CD1c-positive myeloid dendritic cell (primary cell): ENCODE measurements at regions not wholly inside any gene's neighbourhood (a gene's known extent, or its start where the extent isn't known, plus 50 kb on each side); places are given as distances from the start of the nearest gene placed in this dataset.
A peak's percentile ranks its signal among the peaks of the same experiment; 100 is the strongest.

Source experiments
- DNase-seq: peaks from one replicate; pipeline ENCODE4 v3.0.0-alpha.2; 2016; ENCODE audit errors: extremely low spot score

DNA sequence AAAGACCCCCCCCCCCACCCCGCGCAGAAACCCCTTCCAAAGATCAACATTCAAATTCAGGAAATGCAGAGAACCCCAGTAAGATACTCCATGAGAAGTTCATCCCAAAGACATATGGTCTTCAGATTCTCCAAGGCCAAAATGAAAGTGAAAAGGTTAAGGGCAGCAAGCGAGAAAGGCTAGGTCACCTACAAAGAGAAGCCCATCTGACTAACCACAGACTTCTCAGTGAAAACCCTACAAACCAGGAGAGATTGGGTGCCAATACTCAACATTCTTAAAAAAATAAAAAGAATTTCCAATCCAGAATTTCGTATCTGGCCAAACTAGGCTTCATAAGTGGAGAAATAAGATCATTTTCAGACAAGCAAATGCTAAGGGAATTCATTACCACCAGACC, 175.2 kb downstream of the RND3 start:
- no peak for DNase-seq

GRCh38 chr2:150309311-150310080, 178.0 kb downstream of the RND3 start:
- no peak for DNase-seq

DNA sequence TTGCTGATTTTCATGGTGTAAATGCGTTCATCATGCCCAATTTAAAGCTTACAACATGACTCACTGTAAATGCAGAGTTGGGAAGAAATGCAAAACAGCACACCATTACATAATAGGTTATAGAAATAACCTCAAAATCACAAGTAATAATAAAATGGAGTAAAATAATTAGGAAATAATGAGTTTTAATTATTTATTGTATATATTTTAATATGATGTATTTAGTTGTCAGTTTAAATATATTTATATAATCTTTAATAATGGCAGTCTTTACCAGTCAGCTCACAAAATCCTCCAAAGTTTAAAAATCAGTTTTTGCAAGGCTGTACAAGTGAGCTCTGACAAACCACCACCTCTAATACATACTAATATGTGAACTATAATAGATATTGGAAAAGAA, 180.2 kb downstream of the RND3 start:
- no peak for DNase-seq

GRCh38 chr2:150303281-150303680, 184.2 kb downstream of the RND3 start:
- DNase-seq, result peak; percentile 2

DNA sequence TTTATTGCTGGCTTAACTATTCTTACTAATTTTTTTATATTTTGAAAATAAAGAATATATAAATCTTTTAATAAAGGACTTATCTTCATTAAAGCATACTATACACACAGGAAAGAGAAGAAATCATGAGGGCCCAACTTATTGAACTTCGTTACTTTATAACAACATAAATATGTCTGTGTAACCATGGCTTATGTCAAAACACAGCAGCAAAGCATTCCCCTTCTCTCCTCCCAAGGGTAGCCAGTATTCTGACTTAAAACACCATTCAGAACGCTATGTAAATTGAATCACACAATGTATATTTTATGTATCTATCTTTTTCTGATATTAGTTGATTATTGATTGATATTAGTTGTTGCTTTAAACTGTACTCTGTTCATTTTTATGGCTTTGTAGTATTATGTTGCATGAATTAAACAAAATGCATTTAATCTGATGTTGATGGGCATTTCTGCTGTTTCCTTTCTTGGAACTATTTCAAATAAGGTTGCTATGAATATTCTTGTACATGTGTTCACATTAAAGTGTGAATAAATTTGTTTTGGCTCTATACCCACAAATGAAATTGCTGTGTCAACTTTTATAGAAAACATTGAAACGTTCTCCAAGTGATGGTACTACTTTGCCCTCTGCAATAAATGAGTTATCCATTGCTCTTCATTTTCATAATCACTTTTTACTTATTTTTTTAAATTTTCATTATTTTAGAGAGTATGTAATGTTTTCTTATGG, 188.7 kb downstream of the RND3 start:
- DNase-seq, result no peak

- DNase-seq, result no peak
Measured at GRCh38 chr2:150296770-150297546, 190.5 kb downstream of the RND3 start.

- DNase-seq, result no peak
Measured at GRCh38 chr2:150295544-150295943, 191.9 kb downstream of the RND3 start.

GRCh38 chr2:150293771-150294170, 193.7 kb downstream of the RND3 start:
- no peak for DNase-seq

- DNase-seq, result no peak
Measured at GRCh38 chr2:150292807-150293206, 194.7 kb downstream of the RND3 start.

GRCh38 chr2:150292192-150292591, 195.3 kb downstream of the RND3 start:
- DNase-seq, result no peak

DNA sequence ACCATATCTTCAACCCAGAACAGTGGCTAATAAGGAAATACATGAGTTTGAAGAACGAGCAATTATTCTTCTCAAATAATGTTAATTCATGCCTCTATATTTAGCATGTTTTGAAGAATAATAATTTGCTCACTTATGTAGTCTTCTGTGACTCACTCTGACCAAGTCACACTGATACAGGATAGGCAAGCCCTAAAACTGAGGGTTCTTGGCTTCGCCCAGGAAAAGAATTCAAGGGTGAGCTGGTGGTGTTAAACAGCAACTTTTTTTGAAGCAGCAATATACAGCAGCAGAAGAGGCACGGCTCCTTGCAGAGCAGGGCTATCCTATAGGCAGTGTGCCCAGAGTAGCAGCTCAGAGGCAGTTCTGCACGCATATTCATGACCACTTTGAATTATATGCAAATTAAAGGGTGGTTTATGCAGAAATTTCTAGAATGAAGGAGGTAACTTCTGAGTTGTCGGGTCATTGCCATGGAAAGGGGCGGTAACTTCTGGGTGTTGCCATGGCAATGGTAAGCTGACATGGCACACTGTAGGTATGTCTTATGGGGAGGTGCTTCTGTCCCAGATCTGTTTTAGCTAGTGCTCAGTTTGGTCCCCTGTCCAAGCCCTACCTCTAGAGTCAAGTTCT, 200.6 kb downstream of the RND3 start:
- no peak for DNase-seq

DNA sequence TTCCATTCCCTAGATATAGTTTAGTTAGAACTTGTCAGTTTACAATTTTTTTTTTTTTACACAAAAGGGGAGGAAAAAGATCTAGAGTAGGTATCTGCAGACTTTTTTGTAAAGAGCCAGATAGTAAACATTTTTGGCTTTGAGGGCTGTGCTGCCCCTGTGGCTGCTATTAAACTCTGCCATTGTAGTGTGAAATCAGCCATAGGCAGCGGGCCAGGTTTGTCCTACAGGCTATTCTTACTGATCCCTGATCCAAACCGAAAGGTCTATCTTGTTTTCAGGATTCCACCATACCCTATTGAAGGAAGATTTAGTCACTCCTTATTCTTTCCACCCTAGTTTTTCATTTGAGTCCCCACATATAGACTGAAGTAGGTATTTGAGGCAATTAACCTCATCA, 203.4 kb downstream of the RND3 start:
- DNase-seq, result no peak

DNA sequence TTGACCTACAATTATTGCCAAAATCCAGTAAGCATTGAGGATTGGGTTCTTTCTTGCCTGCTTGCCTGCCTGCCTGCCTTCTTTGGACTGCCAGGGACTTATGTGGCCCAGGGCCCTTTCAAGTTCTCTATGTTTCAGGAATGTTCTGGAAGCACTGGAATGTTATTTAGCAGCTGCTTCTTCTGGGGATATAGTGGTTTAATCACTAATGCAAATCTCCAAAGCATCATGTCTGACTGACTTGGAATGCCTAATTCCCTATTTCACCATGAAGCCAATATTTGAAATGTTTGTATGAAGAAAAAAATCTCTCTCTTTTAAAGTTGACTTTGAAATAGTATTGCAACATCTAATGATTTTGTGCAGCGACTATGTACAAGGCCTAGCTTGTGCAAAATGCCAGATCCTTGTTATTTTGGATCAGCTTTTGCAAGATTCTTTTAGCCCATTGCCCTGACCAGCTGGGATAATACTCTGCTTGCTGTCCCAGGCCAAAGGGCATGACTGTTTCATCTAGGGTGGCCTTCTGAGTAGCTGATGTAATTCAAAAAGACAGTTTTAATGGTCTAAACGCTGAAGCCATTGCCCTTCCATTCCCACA, 204.6 kb downstream of the RND3 start:
- DNase-seq, result no peak

DNA sequence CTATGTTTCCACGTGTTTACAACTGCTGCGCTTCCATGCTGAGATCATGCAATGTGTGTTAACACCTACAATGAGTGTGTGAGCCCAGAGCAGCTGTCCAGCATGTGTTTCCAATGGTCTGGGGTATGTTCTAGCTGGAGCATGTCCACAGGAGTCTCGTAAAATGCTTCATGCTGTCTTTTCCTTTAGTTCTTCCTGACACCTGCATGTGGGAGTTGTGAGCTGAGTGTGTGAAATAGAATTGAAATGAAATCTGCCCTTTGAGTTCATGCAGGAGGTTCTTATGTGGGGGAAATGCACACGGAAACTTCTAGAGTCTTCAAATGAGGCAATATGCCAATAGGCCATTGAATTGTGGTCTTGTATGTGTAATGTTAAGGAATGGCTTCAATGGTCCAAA, 205.1 kb downstream of the RND3 start:
- no peak for DNase-seq

GRCh38 chr2:150280231-150280630, 207.2 kb downstream of the RND3 start:
- no peak for DNase-seq

DNA sequence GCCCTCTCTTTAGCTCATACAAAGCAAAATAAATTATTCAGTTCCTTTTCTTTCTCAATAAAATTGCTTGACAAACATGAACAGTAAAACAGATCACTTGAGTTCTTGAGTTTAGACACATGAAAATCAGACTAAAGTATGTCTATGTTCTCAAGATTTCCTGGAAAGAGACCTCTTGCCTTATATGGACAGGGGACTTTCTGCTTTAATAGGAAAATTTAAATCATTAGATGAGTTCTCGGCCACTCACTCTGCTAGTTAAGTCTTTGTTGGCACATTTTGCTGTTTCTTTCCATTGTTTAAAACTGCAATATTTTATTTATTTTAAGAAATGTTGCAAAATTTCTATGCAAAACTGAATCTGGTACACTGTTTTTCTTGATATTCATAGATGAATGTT, 207.8 kb downstream of the RND3 start:
- no peak for DNase-seq

DNA sequence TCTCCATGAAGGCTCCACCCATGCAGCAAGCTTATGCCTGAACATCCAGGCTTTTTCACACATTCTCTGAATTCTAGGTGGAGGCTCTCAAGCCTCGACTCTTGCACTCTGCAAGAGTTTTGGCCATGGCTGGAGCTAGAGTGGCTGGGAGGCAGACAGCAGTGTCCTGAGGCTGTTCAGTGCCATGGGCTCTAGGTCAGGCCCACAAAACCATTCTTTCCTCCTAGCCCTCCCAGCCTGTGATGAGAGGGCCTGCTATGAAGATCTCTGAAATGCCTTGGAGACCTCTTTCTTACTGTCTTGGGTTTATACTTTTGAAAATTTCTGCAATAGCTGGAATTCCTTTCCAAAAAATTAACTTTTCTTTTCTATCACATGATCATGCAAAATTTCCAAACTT, 210.7 kb downstream of the RND3 start:
- no peak for DNase-seq

GRCh38 chr2:150274108-150274507, 213.4 kb downstream of the RND3 start:
- DNase-seq, result no peak

- DNase-seq, result no peak
Measured at GRCh38 chr2:150271952-150272802, 215.3 kb downstream of the RND3 start.

DNA sequence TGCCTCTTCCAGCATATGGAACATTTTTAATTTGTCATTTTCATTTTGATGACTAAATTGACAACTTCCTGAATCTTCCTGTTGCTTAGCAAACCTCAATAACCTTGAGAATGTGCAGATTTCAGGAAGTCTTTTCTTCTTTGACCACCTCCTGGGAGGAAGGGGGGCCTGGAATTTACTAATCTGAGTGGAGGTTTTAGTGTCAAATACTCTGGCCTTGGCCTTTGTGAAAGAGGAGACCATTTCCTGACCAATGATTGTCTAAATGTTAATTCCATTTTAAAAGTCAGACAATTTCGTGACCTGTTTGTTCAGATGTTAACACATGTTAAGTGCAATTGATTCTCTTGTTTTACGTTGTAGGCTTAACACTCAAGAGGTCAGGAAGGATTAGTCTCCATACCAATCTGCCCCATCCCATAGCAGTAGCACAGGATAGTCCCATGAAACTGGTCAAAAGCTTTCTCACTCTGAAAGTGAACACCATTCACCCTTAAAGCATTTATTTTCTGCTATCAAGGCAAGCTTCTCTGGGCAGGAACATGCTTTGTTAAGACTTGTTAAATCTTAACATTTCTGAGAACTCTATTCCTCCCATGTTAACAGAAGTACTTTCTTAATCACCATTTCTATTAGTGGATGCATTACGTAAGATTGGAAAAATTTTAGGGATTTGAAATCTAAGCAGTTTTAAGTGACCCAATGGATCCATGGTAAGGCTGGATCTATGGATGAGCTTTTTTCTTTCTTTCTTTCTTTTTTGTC, 219.6 kb downstream of the RND3 start:
- DNase-seq, result no peak
